HCT116 (cell line): ENCODE measurements at regions not wholly inside any gene's neighbourhood (a gene's known extent, or its start where the extent isn't known, plus 50 kb on each side); places are given as distances from the start of the nearest gene placed in this dataset.

Experiments used
- POLR2AphosphoS5 ChIP-seq: IDR thresholded peaks from 2 replicates; pipeline ENCODE4 v1.6.1; 2011; ENCODE audit warnings: mild to moderate bottlenecking, low read depth, low read length, moderate library complexity
- REST ChIP-seq: IDR thresholded peaks from 2 replicates; pipeline ENCODE4 v1.6.1; 2012; ENCODE audit warnings: low read depth
- SP1 ChIP-seq: IDR thresholded peaks from 2 replicates; pipeline ENCODE4 v1.6.1; 2012; ENCODE audit warnings: low read depth
- SRF ChIP-seq: IDR thresholded peaks from 2 replicates; pipeline ENCODE4 v1.6.1; 2012; ENCODE audit warnings: low read depth
- TF ChIP-seq, protein P1 (sequence below): IDR thresholded peaks from 2 replicates; pipeline ENCODE4 v1.6.1; 2012

GRCh38 chr12:84767079-84767478 lies 145.5 kb downstream of the SLC6A15 start:
- TF ChIP-seq POLR2AphosphoS5 (no peak), SRF (no peak), REST (no peak), SP1 (no peak)
- TF ChIP-seq, protein P1, sequence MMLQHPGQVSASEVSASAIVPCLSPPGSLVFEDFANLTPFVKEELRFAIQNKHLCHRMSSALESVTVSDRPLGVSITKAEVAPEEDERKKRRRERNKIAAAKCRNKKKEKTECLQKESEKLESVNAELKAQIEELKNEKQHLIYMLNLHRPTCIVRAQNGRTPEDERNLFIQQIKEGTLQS, result no peak
